Head of caudate nucleus (tissue), 42 donors: ENCODE measurements at regions not wholly inside any gene's neighbourhood (a gene's known extent, or its start where the extent isn't known, plus 50 kb on each side); places are given as distances from the start of the nearest gene placed in this dataset.
"Not testable (repeated sequence)": the region's sequence is repeated elsewhere in the genome, so short reads cannot be mapped to it uniquely, and the experiment has no call there.

ENCODE experiments used
- DNase-seq, 42 donors: peaks; one replicate each; pipeline versions ENCODE4 v3.0.0 to v3.0.0-alpha.2; 2020 to 2021; ENCODE audit warnings: mixed read lengths in 7 of 42
- intact Hi-C: fragments of 100-400 bp; cut with DNase I; formaldehyde crosslinking; loops from one replicate; pipeline ENCODE4 v1.15.0; 2022

DNA sequence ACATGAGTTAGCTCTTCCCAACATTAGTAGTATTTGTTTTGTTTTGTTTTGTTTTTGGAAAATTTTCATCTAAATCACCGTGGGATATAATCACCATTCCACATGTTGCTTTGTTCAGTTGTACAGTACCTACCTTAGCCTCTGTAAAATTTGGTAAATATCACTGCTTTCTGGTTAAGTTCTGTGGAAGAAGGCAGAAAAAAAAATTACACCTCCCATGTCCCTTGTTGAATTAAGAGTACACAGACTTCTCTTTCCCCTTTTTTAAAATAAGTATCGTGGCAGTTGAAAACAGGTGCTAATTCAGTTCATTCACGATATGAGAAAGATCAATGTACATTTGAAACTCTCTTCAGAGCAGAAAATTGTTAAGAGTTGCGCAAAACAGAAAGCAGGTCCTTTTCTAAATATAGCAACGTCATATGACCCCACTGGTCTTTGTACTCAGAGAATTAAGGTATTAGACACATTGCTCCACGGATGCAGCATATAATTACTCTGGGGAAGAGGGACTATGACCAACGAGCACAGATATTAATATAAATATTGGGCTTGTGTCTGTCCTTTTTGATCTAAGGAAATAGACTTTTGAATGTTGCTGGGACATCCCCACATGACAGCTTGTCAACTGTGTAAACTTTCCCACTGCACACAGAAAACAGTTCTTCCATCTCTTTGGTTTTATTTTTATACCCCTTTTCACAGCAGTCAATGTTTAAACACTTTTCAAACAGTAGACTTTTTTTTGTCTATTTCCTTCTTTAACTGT lies 58.6 kb upstream of the ZNF217 start:
- intact Hi-C loops: no loop called here
- no peak for DNase-seq

- intact Hi-C loops, DNase-seq: not testable (repeated sequence)
Measured at GRCh38 chr20:53649493-53649892, 55.9 kb upstream of the ZNF217 start.

DNA sequence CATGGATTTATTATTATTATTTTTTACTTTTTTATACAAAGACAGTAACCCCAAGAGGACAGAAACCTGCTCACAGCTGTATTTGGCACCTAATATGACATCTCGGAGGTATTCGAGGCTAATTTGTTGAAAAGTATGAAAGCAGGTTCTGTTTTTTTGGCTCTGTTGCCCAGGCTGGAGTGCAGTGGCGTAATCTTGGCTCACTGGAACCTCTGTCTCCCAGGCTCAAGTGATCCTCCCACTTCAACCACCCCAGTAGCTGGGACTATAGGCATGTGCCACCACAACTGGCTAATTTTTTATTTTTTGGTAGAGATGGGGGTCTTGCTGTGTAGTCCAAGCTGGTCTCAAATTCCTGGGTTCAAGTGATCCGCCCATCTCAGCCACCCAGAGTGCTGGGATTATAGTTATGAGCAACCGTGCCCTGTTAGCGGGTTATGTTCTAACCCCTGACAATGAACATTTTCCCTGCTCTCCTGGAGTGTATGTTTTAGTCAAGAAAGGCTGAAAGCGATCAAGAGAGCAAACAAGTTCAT lies 53.7 kb upstream of the ZNF217 start:
- DNase-seq: no peak

DNA sequence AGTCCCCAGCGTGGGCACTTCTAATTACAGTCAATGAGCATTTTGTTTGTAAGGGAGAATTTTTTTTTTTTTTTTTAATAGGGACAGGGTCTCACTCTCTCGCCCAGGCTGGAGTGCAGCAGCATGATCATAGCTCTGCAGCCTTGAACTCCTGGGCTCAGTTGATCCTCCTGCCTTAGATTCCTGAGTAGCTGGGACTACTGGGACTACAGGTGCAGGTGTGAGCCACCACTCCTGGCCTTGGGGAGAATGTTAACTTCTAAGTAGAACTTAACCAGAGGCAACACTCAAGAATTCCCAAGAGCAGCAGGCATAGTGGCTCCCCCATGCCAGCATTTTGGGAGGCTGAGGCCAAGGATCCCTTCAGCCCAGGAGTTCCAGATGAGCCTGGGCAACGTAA lies 52.9 kb upstream of the ZNF217 start:
- no peak for DNase-seq

More for the DNA sequence above, 53.7 kb upstream of the ZNF217 start:
- intact Hi-C loops: no loop called here

DNA sequence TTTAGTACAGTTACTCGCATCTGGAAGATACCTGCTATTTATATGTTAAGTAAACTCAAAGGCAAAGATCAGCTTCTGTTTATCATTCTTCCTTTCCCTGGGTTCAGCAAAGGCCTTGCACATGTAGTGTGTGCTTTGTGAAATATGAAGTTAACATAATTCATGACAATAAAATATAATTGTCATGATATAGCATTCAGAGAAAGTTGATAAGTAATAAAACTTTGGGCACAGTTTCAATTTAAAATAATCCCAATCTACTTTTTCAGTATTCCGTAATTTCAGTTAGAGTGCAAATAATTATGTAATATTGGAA lies 51.9 kb upstream of the ZNF217 start:
- no peak for DNase-seq
- intact Hi-C loops: no loop called here

More for the DNA sequence above, 52.9 kb upstream of the ZNF217 start:
- intact Hi-C loops: no loop called here

- intact Hi-C loops: not testable (repeated sequence)
Measured at GRCh38 chr20:53644108-53644507, 50.5 kb upstream of the ZNF217 start.

More at GRCh38 chr20:53644108-53644507, 50.5 kb upstream of the ZNF217 start:
- DNase-seq: not testable (repeated sequence)
